Ovary (tissue), 3 donors: ENCODE measurements at regions not wholly inside any gene's neighbourhood (a gene's known extent, or its start where the extent isn't known, plus 50 kb on each side); places are given as distances from the start of the nearest gene placed in this dataset.

ENCODE experiments used
- CTCF ChIP-seq, 3 donors: fragments of 450-650 bp in 2 of 3; fragments of 200-600 bp in 1 of 3; IDR thresholded peaks; one replicate each; pipeline versions ENCODE4 v1.5.1 to v1.8.0; 2016 to 2022; ENCODE audit warnings: antibody characterized with exemption in 3 of 3, mild to moderate bottlenecking in 1 of 3
- EP300 ChIP-seq: sonication (generic); formaldehyde crosslinking; IDR thresholded peaks from one replicate; pipeline ENCODE4 v1.6.1; 2017; ENCODE audit warnings: antibody characterized with exemption
- POLR2A ChIP-seq: fragments of 450-650 bp; IDR thresholded peaks from one replicate; pipeline ENCODE4 v1.6.1; 2017; ENCODE audit warnings: antibody characterized with exemption, mild to moderate bottlenecking, moderate library complexity
- donor health status: DM: no; HTN: no; CAD: no.

- no peak for TF ChIP-seq CTCF (IDR thresholded peaks at IDR 0.05)
- no peak for TF ChIP-seq EP300
- no peak for TF ChIP-seq POLR2A
These were observed 348.5 kb downstream of the MED10 start for GRCh38 chr5:6029811-6030271.
